Cardiac muscle cell (in vitro differentiated cells and primary cell): ENCODE measurements at regions not wholly inside any gene's neighbourhood (a gene's known extent, or its start where the extent isn't known, plus 50 kb on each side); places are given as distances from the start of the nearest gene placed in this dataset.

ENCODE experiments used
- DNase-seq, 2 donors: peaks; one replicate each; pipeline versions ENCODE4 v3.0.0 to v3.0.0-alpha.2; 2010 to 2017; ENCODE audit warnings: low read depth in 1 of 2, low spot score in 1 of 2
- H3K27ac ChIP-seq: fragments of 200-600 bp; sonication (generic); 2 replicates; pipeline ENCODE4 v1.5.1; 2016
- H3K27me3 ChIP-seq: fragments of 200-600 bp; sonication (generic); 2 replicates; pipeline ENCODE4 v1.6.0; 2016; ENCODE audit warnings: control low read depth
- H3K36me3 ChIP-seq: fragments of 200-600 bp; sonication (generic); 2 replicates; pipeline ENCODE4 v1.5.1; 2016; ENCODE audit warnings: control low read depth
- H3K4me1 ChIP-seq: fragments of 200-600 bp; sonication (generic); 2 replicates; pipeline ENCODE4 v1.8.1; 2017; ENCODE audit warnings: low read depth, mild to moderate bottlenecking, mixed run types
- H3K4me3 ChIP-seq: fragments of 200-600 bp; sonication (generic); 2 replicates; pipeline ENCODE4 v1.5.1; 2016; ENCODE audit warnings: mild to moderate bottlenecking
- H3K9me3 ChIP-seq: fragments of 200-600 bp; sonication (generic); 2 replicates; pipeline ENCODE4 v1.5.1; 2017; ENCODE audit warnings: low read depth, mild to moderate bottlenecking, control low read depth
- CTCF ChIP-seq: IDR thresholded peaks from 2 replicates; pipeline ENCODE4 v1.5.1; 2012; ENCODE audit warnings: low read depth, mild to moderate bottlenecking, low read length

GRCh38 chr3:127451321-127451720 lies 139.2 kb downstream of the TPRA1 start:
- no peaks in the 10 kb centered on the region for H3K36me3 ChIP-seq
- no peak for TF ChIP-seq CTCF
- no peak for DNase-seq
- H3K4me1 ChIP-seq, result no peaks in the 10 kb centered on the region
- H3K27me3 ChIP-seq, result peaks cover 56% of the 10 kb centered on the region
- H3K27ac ChIP-seq, result no peak overlapping the region
- H3K4me3 ChIP-seq, result no peak overlapping the region
- no peaks in the 10 kb centered on the region for H3K9me3 ChIP-seq

- Histone ChIP-seq H3K27me3 (peaks cover 46% of the 10 kb centered on the region), H3K36me3 (no peaks in the 10 kb centered on the region), H3K9me3 (no peaks in the 10 kb centered on the region), H3K27ac (no peak overlapping the region), H3K4me1 (no peaks in the 10 kb centered on the region), H3K4me3 (no peak overlapping the region)
- TF ChIP-seq CTCF, result no peak
- no peak for DNase-seq
These were observed 140.2 kb downstream of the TPRA1 start for GRCh38 chr3:127450331-127450730.

- H3K27ac ChIP-seq, result no peak overlapping the region
- DNase-seq, result no peak
- no peaks in the 10 kb centered on the region for H3K4me1 ChIP-seq
- H3K4me3 ChIP-seq, result no peak overlapping the region
- no peak for TF ChIP-seq CTCF
- H3K36me3 ChIP-seq, result no peaks in the 10 kb centered on the region
- no peaks in the 10 kb centered on the region for H3K9me3 ChIP-seq
- H3K27me3 ChIP-seq, result peaks cover 39% of the 10 kb centered on the region
These were observed 140.9 kb downstream of the TPRA1 start for GRCh38 chr3:127449486-127450212.

DNA sequence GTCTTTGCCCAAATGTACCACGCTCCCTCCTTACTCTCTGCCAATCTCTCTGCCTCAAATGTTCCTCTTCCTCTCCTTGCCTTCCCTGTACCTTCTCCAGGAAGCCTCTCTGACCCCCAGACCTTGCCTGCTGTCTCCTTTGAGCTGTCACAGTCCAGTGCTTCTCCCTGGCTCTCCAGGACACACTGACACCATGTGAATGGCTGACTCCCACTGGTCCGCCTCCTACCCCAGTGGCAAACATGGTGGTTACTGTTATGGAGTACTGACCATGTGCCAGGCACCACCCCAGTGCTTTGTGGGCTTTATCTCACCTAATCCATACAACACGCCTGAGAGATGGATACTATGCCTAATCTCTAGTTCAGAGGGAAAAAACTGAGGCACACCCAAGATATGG lies 141.9 kb downstream of the TPRA1 start:
- no peak for DNase-seq
- Histone ChIP-seq H3K4me3 (no peak overlapping the region), H3K4me1 (no peaks in the 10 kb centered on the region), H3K9me3 (no peaks in the 10 kb centered on the region), H3K27me3 (peaks cover 30% of the 10 kb centered on the region), H3K27ac (no peak overlapping the region), H3K36me3 (no peaks in the 10 kb centered on the region)
- TF ChIP-seq CTCF, result no peak

DNA sequence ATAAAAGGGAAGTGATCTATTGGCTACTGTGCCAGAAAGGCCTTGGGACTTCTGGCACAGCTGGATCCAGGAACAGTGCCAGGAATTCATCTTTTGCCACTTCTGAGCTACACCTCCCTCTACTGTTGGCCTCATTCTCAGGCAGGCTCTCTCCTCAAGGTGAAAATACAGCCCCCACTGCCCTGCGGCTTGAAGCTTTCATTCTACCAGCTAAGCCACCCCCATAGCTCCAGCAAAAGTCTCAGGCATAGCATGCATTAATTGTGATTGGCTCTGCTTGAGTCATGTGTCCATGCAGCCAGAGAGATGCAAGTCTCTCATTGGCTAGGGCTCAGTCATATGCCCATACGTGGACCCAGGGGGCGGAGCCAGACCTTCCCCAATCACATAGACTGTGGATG lies 142.4 kb downstream of the TPRA1 start:
- H3K4me1 ChIP-seq, result no peaks in the 10 kb centered on the region
- no peak for TF ChIP-seq CTCF

More for the DNA sequence above, 142.4 kb downstream of the TPRA1 start:
- Histone ChIP-seq H3K36me3 (no peaks in the 10 kb centered on the region), H3K27ac (no peak overlapping the region), H3K4me3 (no peak overlapping the region), H3K27me3 (peaks cover 24% of the 10 kb centered on the region), H3K9me3 (no peaks in the 10 kb centered on the region)
- DNase-seq, result peak in 1 of 2 donors; percentile 20
